ENCODE measurements at regions not wholly inside any gene's neighbourhood (a gene's known extent, or its start where the extent isn't known, plus 50 kb on each side); places are given as distances from the start of the nearest gene placed in this dataset.

GRCh38 chr1:232421143-232421796 lies 208.7 kb downstream of the SIPA1L2 start:
- TF ChIP-seq CTCF (IDR thresholded peaks at IDR 0.05), result no peak
- no peak for TF ChIP-seq EZH2phosphoT487 (IDR thresholded peaks at IDR 0.05)
- TF ChIP-seq EZH2 (IDR thresholded peaks at IDR 0.05), result no peak
